HL-60 (cell line): ENCODE measurements at regions not wholly inside any gene's neighbourhood (a gene's known extent, or its start where the extent isn't known, plus 50 kb on each side); places are given as distances from the start of the nearest gene placed in this dataset.

Source experiments
- DNase-seq, 2 experiments: peaks; one replicate each; pipeline ENCODE4 v3.0.0-alpha.2; 2010 to 2020; ENCODE audit warnings: low read depth in 1 of 2, low spot score in 1 of 2
- H3K27ac ChIP-seq: fragments of 250-450 bp; sonication (Bioruptor Pico); replicated peaks from 2 replicates; pipeline ENCODE4 v1.5.1; 2020; ENCODE audit warnings: mild to moderate bottlenecking, moderate library complexity
- H3K27me3 ChIP-seq: fragments of 250-450 bp; sonication (Bioruptor Pico); 2 replicates; pipeline ENCODE4 v1.5.1; 2021; ENCODE audit warnings: mild to moderate bottlenecking, moderate library complexity; ENCODE audit not compliant: insufficient read depth, poor library complexity, severe bottlenecking
- H3K4me3 ChIP-seq: replicated peaks from 2 replicates; pipeline ENCODE4 v1.5.1; 2011; ENCODE audit warnings: mild to moderate bottlenecking, control low read depth, low read length; ENCODE audit not compliant: insufficient read depth
- GABPA ChIP-seq: IDR thresholded peaks from 2 replicates; pipeline ENCODE4 v1.6.1; 2012; ENCODE audit warnings: low read depth
- POLR2AphosphoS5 ChIP-seq: IDR thresholded peaks from 2 replicates; pipeline ENCODE4 v1.6.1; 2012; ENCODE audit warnings: low read depth
- SPI1 ChIP-seq: IDR thresholded peaks from 2 replicates; pipeline ENCODE4 v1.6.1; 2012; ENCODE audit warnings: low read depth, mild to moderate bottlenecking, borderline replicate concordance
- TF ChIP-seq, protein P1 (sequence below): IDR thresholded peaks from 2 replicates; pipeline ENCODE4 v1.6.1; 2012; ENCODE audit warnings: low read depth; ENCODE audit not compliant: insufficient replicate concordance
- TF ChIP-seq, protein P2 (sequence below): IDR thresholded peaks from one replicate; pipeline ENCODE4 v1.5.1; 2011; ENCODE audit warnings: low read length, control low read depth, inconsistent platforms; ENCODE audit not compliant: insufficient read depth

DNA sequence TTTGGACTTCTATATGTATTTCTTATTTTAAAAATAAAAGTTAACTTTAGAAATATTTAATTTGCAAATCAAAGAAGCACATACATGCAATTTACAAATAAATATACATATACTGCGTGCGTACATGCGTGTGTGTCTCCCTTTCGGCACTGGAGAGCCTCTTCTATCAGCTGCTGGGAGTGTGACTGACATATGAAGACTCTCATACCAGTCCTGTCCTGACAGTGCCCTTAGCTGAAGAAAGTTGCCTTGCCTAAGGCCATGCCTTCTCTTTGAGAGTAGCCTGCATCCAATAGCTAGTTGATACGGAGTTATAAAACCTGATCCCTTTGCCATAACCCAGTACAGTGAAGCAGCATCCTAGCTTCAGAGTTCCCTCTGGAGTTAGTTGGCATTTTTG lies 282.4 kb upstream of the NEGR1 start:
- Histone ChIP-seq H3K27ac (no peak overlapping the region), H3K4me3 (no peak overlapping the region), H3K27me3 (no peaks in the 10 kb centered on the region)
- DNase-seq: no peak
- TF ChIP-seq, protein P1, sequence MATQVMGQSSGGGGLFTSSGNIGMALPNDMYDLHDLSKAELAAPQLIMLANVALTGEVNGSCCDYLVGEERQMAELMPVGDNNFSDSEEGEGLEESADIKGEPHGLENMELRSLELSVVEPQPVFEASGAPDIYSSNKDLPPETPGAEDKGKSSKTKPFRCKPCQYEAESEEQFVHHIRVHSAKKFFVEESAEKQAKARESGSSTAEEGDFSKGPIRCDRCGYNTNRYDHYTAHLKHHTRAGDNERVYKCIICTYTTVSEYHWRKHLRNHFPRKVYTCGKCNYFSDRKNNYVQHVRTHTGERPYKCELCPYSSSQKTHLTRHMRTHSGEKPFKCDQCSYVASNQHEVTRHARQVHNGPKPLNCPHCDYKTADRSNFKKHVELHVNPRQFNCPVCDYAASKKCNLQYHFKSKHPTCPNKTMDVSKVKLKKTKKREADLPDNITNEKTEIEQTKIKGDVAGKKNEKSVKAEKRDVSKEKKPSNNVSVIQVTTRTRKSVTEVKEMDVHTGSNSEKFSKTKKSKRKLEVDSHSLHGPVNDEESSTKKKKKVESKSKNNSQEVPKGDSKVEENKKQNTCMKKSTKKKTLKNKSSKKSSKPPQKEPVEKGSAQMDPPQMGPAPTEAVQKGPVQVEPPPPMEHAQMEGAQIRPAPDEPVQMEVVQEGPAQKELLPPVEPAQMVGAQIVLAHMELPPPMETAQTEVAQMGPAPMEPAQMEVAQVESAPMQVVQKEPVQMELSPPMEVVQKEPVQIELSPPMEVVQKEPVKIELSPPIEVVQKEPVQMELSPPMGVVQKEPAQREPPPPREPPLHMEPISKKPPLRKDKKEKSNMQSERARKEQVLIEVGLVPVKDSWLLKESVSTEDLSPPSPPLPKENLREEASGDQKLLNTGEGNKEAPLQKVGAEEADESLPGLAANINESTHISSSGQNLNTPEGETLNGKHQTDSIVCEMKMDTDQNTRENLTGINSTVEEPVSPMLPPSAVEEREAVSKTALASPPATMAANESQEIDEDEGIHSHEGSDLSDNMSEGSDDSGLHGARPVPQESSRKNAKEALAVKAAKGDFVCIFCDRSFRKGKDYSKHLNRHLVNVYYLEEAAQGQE: no peak
- TF ChIP-seq POLR2AphosphoS5 (no peak), GABPA (no peak), SPI1 (no peak)
- TF ChIP-seq, protein P2, sequence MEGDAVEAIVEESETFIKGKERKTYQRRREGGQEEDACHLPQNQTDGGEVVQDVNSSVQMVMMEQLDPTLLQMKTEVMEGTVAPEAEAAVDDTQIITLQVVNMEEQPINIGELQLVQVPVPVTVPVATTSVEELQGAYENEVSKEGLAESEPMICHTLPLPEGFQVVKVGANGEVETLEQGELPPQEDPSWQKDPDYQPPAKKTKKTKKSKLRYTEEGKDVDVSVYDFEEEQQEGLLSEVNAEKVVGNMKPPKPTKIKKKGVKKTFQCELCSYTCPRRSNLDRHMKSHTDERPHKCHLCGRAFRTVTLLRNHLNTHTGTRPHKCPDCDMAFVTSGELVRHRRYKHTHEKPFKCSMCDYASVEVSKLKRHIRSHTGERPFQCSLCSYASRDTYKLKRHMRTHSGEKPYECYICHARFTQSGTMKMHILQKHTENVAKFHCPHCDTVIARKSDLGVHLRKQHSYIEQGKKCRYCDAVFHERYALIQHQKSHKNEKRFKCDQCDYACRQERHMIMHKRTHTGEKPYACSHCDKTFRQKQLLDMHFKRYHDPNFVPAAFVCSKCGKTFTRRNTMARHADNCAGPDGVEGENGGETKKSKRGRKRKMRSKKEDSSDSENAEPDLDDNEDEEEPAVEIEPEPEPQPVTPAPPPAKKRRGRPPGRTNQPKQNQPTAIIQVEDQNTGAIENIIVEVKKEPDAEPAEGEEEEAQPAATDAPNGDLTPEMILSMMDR: no peak

DNA sequence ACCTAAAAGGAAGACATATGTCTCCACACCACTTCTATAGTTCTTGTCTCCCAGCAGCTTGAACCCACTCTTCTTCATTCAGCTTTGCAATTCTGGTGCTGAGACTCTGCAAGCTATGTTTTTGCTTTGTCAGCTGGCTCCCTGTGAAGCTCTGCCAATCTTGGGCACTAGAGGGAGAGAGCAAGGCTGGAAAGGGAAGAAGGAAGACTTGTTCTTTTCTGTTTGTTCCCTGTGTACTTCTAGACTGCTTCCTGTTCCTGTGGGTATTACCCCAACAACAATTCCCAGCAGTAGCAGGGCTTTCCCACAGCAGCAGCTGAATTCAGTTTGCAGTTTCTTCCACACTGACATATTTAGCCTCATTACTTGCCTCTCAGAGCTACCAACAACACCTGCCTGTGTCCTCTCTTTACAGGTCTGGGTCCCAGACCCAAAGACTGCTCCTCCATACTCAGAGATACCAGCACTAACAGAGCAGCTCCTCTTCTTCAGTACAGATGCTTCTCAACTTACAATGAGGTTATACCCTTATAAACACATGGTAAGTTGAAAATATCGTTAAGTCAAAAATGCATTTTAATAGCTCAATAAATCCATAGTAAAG lies 275.2 kb upstream of the NEGR1 start:
- H3K4me3 ChIP-seq: no peak overlapping the region
- peak in 1 of 2 experiments; percentile 37 for DNase-seq

DNA sequence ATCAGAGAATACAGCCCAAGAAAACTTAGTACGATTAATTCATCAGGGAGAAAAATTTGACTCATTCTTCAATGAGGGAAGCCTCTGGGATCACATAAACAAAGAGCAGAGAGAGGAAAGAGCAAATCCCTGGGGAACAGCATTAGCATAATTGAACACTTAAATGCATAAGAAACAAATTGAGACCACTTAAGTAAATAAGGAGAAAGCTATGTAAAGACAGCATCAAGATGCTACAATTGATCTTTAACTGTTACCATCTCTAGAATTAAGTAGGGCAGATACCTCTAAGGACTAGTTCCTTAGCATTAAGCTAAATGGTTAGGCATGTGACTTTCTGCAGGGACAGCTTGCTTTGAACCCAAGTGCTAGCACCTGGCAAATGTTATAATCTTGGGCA lies 265.1 kb upstream of the NEGR1 start:
- H3K27ac ChIP-seq: no peak overlapping the region
- no peaks in the 10 kb centered on the region for H3K27me3 ChIP-seq
- DNase-seq: no peak
- TF ChIP-seq, protein P2: no peak
- TF ChIP-seq POLR2AphosphoS5 (no peak), GABPA (no peak), SPI1 (no peak)
- TF ChIP-seq, protein P1: no peak
- H3K4me3 ChIP-seq: no peak overlapping the region

More for the DNA sequence above, 275.2 kb upstream of the NEGR1 start:
- peak; percentile 53; the same call in 1 of the 2 replicates for TF ChIP-seq GABPA
- TF ChIP-seq, protein P1: no peak
- no peak overlapping the region for H3K27ac ChIP-seq
- no peaks in the 10 kb centered on the region for H3K27me3 ChIP-seq
